B cell (primary cell): ENCODE measurements at regions not wholly inside any gene's neighbourhood (a gene's known extent, or its start where the extent isn't known, plus 50 kb on each side); places are given as distances from the start of the nearest gene placed in this dataset.

Source experiments
- ATAC-seq: fragments of 200-7000 bp; cut with Tn5 transposase; one replicate; pipeline ENCODE4 v1.10.0; 2021; ENCODE audit warnings: low read depth, mild to moderate bottlenecking, moderate number of reproducible peaks, moderate library complexity
- CTCF ChIA-PET: fragments of 350-600 bp; sonication (Branson Sonifier 250); formaldehyde crosslinking; loops from one replicate; lab custom pipeline; 2021; ENCODE audit warnings: antibody characterized with exemption, inconsistent platforms; lab: Charles Lee
- POLR2A ChIA-PET: fragments of 350-600 bp; sonication (Branson Sonifier 250); formaldehyde crosslinking; loops from one replicate; lab custom pipeline; 2021; ENCODE audit warnings: antibody characterized with exemption; lab: Charles Lee
- DNase-seq: peaks from one replicate; pipeline ENCODE4 v3.0.0; 2013
- H2AFZ ChIP-seq: 2 replicates; pipeline ENCODE4 v1.6.1; 2012; ENCODE audit warnings: mild to moderate bottlenecking, low read depth, low read length; ENCODE audit not compliant: insufficient read depth, poor library complexity, severe bottlenecking
- H3K27ac ChIP-seq, 2 donors: 1 replicate in 1 of 2; 2 replicates in 1 of 2; pipeline ENCODE4 v1.5.1; 2012 to 2013; ENCODE audit warnings: low read length in 2 of 2, mild to moderate bottlenecking in 2 of 2, moderate library complexity in 1 of 2
- H3K27me3 ChIP-seq, 4 experiments: fragments of 200-600 bp in 1 of 4; sonication (generic) in 1 of 4; replicated peaks in 1 of 4; 1 replicate in 2 of 4; 2 replicates in 2 of 4; pipeline versions ENCODE4 v1.6.1 to v1.7.0; 2013 to 2016; ENCODE audit warnings: low read length in 3 of 4, mild to moderate bottlenecking in 2 of 4, mixed read lengths in 1 of 4, moderate library complexity in 1 of 4; ENCODE audit not compliant: insufficient read depth in 4 of 4, control insufficient read depth in 3 of 4; ENCODE audit errors: control extremely low read depth in 1 of 4
- H3K36me3 ChIP-seq, 2 experiments: replicated peaks in 1 of 2; 1 replicate in 1 of 2; 2 replicates in 1 of 2; pipeline versions ENCODE4 v1.6.1 to v1.7.1; 2013; ENCODE audit warnings: low read length in 1 of 2; ENCODE audit not compliant: insufficient read depth in 2 of 2, control insufficient read depth in 1 of 2; ENCODE audit errors: control extremely low read depth in 1 of 2, extremely low read depth in 1 of 2
- H3K4me1 ChIP-seq, 2 donors: fragments of 200-600 bp in 1 of 2; sonication (generic) in 1 of 2; 1 replicate in 1 of 2; 2 replicates in 1 of 2; pipeline versions ENCODE4 v1.5.1 to v1.6.1; 2013 to 2017; ENCODE audit warnings: low read length in 2 of 2; ENCODE audit not compliant: control insufficient read depth in 2 of 2, insufficient read depth in 2 of 2
- H3K4me2 ChIP-seq: replicated peaks from 2 replicates; pipeline ENCODE3; 2012; ENCODE audit warnings: mild to moderate bottlenecking, low read depth, low read length; ENCODE audit not compliant: poor library complexity, severe bottlenecking
- H3K4me3 ChIP-seq, 5 experiments: fragments of 200-600 bp in 1 of 5; sonication (generic) in 1 of 5; 1 replicate in 3 of 5; 2 replicates in 2 of 5; pipeline versions ENCODE4 v1.5.1 to v1.7.0; 2011 to 2016; ENCODE audit warnings: low read length in 4 of 5, mild to moderate bottlenecking in 4 of 5, low read depth in 2 of 5, control low read depth in 1 of 5, moderate library complexity in 1 of 5; ENCODE audit not compliant: insufficient read depth in 1 of 5; ENCODE audit errors: control extremely low read depth in 1 of 5, extremely low read depth in 1 of 5
- H3K79me2 ChIP-seq: fragments of 200-600 bp; sonication (generic); one replicate; pipeline ENCODE4 v1.6.0; 2016; ENCODE audit warnings: low read length; ENCODE audit not compliant: control insufficient read depth, insufficient read depth
- H3K9ac ChIP-seq: fragments of 200-600 bp; sonication (generic); 2 replicates; pipeline ENCODE4 v1.6.1; 2017; ENCODE audit warnings: mild to moderate bottlenecking, low read length, moderate library complexity
- H3K9me3 ChIP-seq, 3 donors: one replicate each; pipeline versions ENCODE4 v1.6.1 to v1.7.1; 2013; ENCODE audit warnings: low read length in 2 of 3; ENCODE audit not compliant: control insufficient read depth in 2 of 3, insufficient read depth in 1 of 3; ENCODE audit errors: control extremely low read depth in 1 of 3
- H4K20me1 ChIP-seq: 2 replicates; pipeline ENCODE4 v1.6.0; 2012; ENCODE audit warnings: mild to moderate bottlenecking, low read length; ENCODE audit not compliant: insufficient read depth, control insufficient read depth, poor library complexity, severe bottlenecking
- H3K27ac Mint-ChIP-seq: one replicate; pipeline ENCODE4 v1.8.0; 2021; ENCODE audit warnings: mixed read lengths
- H3K27me3 Mint-ChIP-seq: one replicate; pipeline ENCODE4 v1.8.0; 2021; ENCODE audit warnings: mixed read lengths
- H3K4me1 Mint-ChIP-seq: one replicate; pipeline ENCODE4 v1.8.0; 2021; ENCODE audit warnings: mixed read lengths
- H3K4me3 Mint-ChIP-seq: one replicate; pipeline ENCODE4 v1.8.0; 2021; ENCODE audit warnings: mixed read lengths
- H3K9me3 Mint-ChIP-seq: one replicate; pipeline ENCODE4 v1.8.0; 2022; ENCODE audit warnings: mixed read lengths; ENCODE audit not compliant: insufficient read depth
- CTCF ChIP-seq: fragments of 200-600 bp; IDR thresholded peaks from one replicate; pipeline ENCODE4 v1.8.0; 2022; ENCODE audit warnings: antibody characterized with exemption, mild to moderate bottlenecking
- EZH2 ChIP-seq: IDR thresholded peaks from 2 replicates; pipeline ENCODE4 v1.6.1; 2012; ENCODE audit warnings: borderline replicate concordance, low read depth, mild to moderate bottlenecking, moderate library complexity, low read length; ENCODE audit not compliant: insufficient read depth, poor library complexity, severe bottlenecking
- WGBS: methylation state at CpG from one replicate; pipeline ENCODE4 v1.1.5; 2013; ENCODE audit warnings: missing lambda C conversion rate; ENCODE audit not compliant: insufficient coverage; 5-methylcytosine and 5-hydroxymethylcytosine counted together
- intact Hi-C: fragments of 100-400 bp; cut with micrococcal nuclease; formaldehyde crosslinking; loops from one replicate; pipeline ENCODE4 v1.10.0; 2022

- H3K9ac ChIP-seq: no peak overlapping the region
- H3K27me3 ChIP-seq: no peaks in the 10 kb centered on the region
- no peak overlapping the region for H3K4me3 Mint-ChIP-seq
- TF ChIP-seq EZH2: no peak
- TF ChIP-seq CTCF: no peak
- H3K9me3 ChIP-seq: no peaks in the 10 kb centered on the region
- H3K4me1 ChIP-seq: no peaks in the 10 kb centered on the region
- no peaks in the 10 kb centered on the region for H3K9me3 Mint-ChIP-seq
- H4K20me1 ChIP-seq: no peaks in the 10 kb centered on the region
- intact Hi-C loops: no loop called here
- H3K4me3 ChIP-seq: no peak overlapping the region
- ATAC-seq: no peak
- H2AFZ ChIP-seq: no peak overlapping the region
- H3K79me2 ChIP-seq: no peaks in the 10 kb centered on the region
- no peak overlapping the region for H3K4me2 ChIP-seq
- 94% methylated on average over 7 of the region's 10 CpGs for WGBS
- ChIA-PET CTCF (no interaction called here), POLR2A (no interaction called here)
- H3K4me1 Mint-ChIP-seq: no peaks in the 10 kb centered on the region
- H3K36me3 ChIP-seq: no peaks in the 10 kb centered on the region
- peaks cover 16% of the 10 kb centered on the region for H3K27me3 Mint-ChIP-seq
- no peak overlapping the region for H3K27ac Mint-ChIP-seq
- H3K27ac ChIP-seq: no peak overlapping the region
- no peak for DNase-seq
Measured at GRCh38 chr15:93278006-93278405, 189.0 kb upstream of the RGMA start.

GRCh38 chr15:93274257-93274656 lies 185.2 kb upstream of the RGMA start:
- intact Hi-C loops: no loop called here
- no peaks in the 10 kb centered on the region for H3K27me3 ChIP-seq
- no peaks in the 10 kb centered on the region for H3K4me1 ChIP-seq
- Mint-ChIP-seq H3K4me1 (no peaks in the 10 kb centered on the region), H3K27me3 (peaks cover 9% of the 10 kb centered on the region), H3K9me3 (peaks cover 12% of the 10 kb centered on the region), H3K4me3 (no peak overlapping the region), H3K27ac (no peak overlapping the region)
- no peak overlapping the region for H3K9ac ChIP-seq
- no peak overlapping the region for H2AFZ ChIP-seq
- no peaks in the 10 kb centered on the region for H3K36me3 ChIP-seq
- ChIA-PET POLR2A (no interaction called here), CTCF (no interaction called here)
- 100% methylated on average over 2 of the region's 6 CpGs for WGBS
- no peak overlapping the region for H3K27ac ChIP-seq
- H4K20me1 ChIP-seq: no peaks in the 10 kb centered on the region
- H3K9me3 ChIP-seq: peaks cover 0 to 19% (median 0%) of the 10 kb centered on the region in 3 donors
- no peak overlapping the region for H3K4me3 ChIP-seq
- no peak overlapping the region for H3K4me2 ChIP-seq
- H3K79me2 ChIP-seq: no peaks in the 10 kb centered on the region
- ATAC-seq (no peak), DNase-seq (no peak)
- TF ChIP-seq EZH2: no peak
